Bronchial epithelial cell (primary cell): ENCODE measurements at regions not wholly inside any gene's neighbourhood (a gene's known extent, or its start where the extent isn't known, plus 50 kb on each side); places are given as distances from the start of the nearest gene placed in this dataset.
A peak's percentile ranks its signal among the peaks of the same experiment; 100 is the strongest.

Experiments
- DNase-seq: peaks from one replicate; pipeline ENCODE4 v3.0.0-alpha.2; 2010; ENCODE audit warnings: low read depth
- FAIRE-seq: peaks from 2 replicates; lab custom pipeline; 2011; peaks lifted over from hg19 to GRCh38; lab: Jason Lieb, UNC
- H3K27me3 ChIP-seq: 2 replicates; pipeline ENCODE4 v1.5.1; 2011; ENCODE audit warnings: low read length; ENCODE audit not compliant: control insufficient read depth, insufficient read depth
- H3K36me3 ChIP-seq: 2 replicates; pipeline ENCODE4 v1.5.1; 2011; ENCODE audit warnings: low read length; ENCODE audit not compliant: control insufficient read depth, insufficient read depth
- H3K4me3 ChIP-seq: 2 replicates; pipeline ENCODE4 v1.5.1; 2011; ENCODE audit warnings: mild to moderate bottlenecking, low read depth, low read length, control low read depth
- TF ChIP-seq, protein P1 (sequence below): IDR thresholded peaks from 2 replicates; pipeline ENCODE4 v1.5.1; 2011; ENCODE audit warnings: mild to moderate bottlenecking, moderate library complexity, low read length, control low read depth, inconsistent platforms; ENCODE audit not compliant: insufficient read depth, severe bottlenecking

GRCh38 chr6:153525998-153526397, 394.9 kb upstream of the RGS17 start:
- FAIRE-seq (no peak), DNase-seq (peak; percentile 62)
- Histone ChIP-seq H3K4me3 (no peak overlapping the region), H3K27me3 (no peaks in the 10 kb centered on the region), H3K36me3 (no peaks in the 10 kb centered on the region)
- TF ChIP-seq, protein P1, sequence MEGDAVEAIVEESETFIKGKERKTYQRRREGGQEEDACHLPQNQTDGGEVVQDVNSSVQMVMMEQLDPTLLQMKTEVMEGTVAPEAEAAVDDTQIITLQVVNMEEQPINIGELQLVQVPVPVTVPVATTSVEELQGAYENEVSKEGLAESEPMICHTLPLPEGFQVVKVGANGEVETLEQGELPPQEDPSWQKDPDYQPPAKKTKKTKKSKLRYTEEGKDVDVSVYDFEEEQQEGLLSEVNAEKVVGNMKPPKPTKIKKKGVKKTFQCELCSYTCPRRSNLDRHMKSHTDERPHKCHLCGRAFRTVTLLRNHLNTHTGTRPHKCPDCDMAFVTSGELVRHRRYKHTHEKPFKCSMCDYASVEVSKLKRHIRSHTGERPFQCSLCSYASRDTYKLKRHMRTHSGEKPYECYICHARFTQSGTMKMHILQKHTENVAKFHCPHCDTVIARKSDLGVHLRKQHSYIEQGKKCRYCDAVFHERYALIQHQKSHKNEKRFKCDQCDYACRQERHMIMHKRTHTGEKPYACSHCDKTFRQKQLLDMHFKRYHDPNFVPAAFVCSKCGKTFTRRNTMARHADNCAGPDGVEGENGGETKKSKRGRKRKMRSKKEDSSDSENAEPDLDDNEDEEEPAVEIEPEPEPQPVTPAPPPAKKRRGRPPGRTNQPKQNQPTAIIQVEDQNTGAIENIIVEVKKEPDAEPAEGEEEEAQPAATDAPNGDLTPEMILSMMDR = no peak

DNA sequence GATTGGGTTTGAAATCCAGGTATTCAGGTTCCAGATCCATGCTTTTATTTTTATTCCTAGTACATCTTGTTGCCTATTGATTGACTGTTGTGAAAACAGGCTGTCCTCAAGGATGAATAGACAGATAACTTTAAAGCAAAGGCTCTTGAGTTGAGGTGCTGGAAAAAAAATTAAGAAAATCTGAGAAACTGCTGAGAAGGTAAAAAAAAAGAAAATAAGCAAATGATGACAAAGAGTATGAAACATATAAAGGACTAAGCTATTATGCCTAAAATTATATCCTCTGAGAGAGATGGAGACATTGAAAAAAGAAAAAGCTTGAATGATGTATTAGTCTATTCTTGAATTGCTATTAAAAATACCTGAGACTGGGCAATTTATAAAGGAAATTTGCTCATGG, 392.3 kb upstream of the RGS17 start:
- FAIRE-seq (no peak), DNase-seq (no peak)
- no peaks in the 10 kb centered on the region for H3K27me3 ChIP-seq
- no peaks in the 10 kb centered on the region for H3K36me3 ChIP-seq
- no peak overlapping the region for H3K4me3 ChIP-seq
- TF ChIP-seq, protein P1 = no peak

GRCh38 chr6:153511896-153512496, 380.9 kb upstream of the RGS17 start:
- no peaks in the 10 kb centered on the region for H3K27me3 ChIP-seq
- no peak overlapping the region for H3K4me3 ChIP-seq
- FAIRE-seq (no peak), DNase-seq (peak; percentile 35)
- TF ChIP-seq, protein P1 = peak; percentile 71
- H3K36me3 ChIP-seq = no peaks in the 10 kb centered on the region

GRCh38 chr6:153503810-153504209, 372.7 kb upstream of the RGS17 start:
- no peak overlapping the region for H3K4me3 ChIP-seq
- DNase-seq = peak; percentile 8
- TF ChIP-seq, protein P1 = peak; percentile 21
- no peaks in the 10 kb centered on the region for H3K27me3 ChIP-seq
- no peaks in the 10 kb centered on the region for H3K36me3 ChIP-seq
- FAIRE-seq = no peak

DNA sequence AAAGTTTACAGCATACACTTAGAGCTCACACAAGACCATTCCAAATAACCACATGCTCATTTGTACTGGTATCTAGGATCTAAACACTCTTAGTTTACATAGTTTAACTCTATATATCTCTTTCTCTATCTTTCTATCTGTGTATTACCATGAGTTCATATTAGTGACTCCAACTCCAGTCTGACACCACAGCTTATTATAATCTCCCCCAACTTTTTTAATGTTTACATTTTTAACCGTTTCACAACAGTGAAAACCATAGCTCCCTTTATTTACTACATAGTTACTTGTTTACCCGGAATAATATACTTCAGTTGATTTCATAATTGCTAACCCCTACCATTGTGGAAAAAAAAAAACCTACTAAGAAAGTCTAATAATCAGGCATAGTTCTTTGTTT, 362.4 kb upstream of the RGS17 start:
- no peak overlapping the region for H3K4me3 ChIP-seq
- no peaks in the 10 kb centered on the region for H3K36me3 ChIP-seq
- H3K27me3 ChIP-seq = no peaks in the 10 kb centered on the region
- TF ChIP-seq, protein P1 = no peak
- no peak for FAIRE-seq
- no peak for DNase-seq

DNA sequence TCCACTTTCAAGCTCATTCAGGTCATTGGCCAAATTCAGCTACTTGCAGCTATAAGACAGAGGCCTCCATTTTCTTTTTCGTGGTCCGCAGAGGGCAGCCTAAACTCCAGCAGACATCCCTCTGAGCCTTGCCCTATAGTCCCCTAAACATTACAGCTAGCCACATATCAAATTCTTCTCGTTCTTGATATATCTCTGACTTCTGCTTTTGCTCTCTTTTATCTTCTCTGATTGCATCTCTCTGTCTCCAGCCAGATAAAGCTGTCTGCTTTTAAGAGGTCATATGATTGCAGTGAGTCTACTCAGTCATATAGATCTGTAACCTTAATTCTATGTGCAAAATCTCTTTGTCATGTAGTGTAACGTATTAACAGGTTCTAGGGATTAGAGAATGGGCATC, 358.4 kb upstream of the RGS17 start:
- DNase-seq (no peak), FAIRE-seq (no peak)
- Histone ChIP-seq H3K27me3 (no peaks in the 10 kb centered on the region), H3K4me3 (no peak overlapping the region), H3K36me3 (no peaks in the 10 kb centered on the region)
- TF ChIP-seq, protein P1 = no peak
